H1 (cell line): ENCODE measurements at regions not wholly inside any gene's neighbourhood (a gene's known extent, or its start where the extent isn't known, plus 50 kb on each side); places are given as distances from the start of the nearest gene placed in this dataset.

Source experiments
- CTCF ChIA-PET: fragments of 300-600 bp; sonication (Branson Sonifier 250); formaldehyde crosslinking; loops from one replicate; lab custom pipeline; 2021; ENCODE audit not compliant: partially characterized antibody; lab: Charles Lee
- POLR2A ChIA-PET: fragments of 300-600 bp; sonication (Branson Sonifier 250); formaldehyde crosslinking; loops from one replicate; lab custom pipeline; 2021; ENCODE audit warnings: inconsistent platforms; ENCODE audit not compliant: partially characterized antibody; lab: Charles Lee
- DNase-seq, 2 experiments: peaks; one replicate each; pipeline versions ENCODE4 v3.0.0 to v3.0.0-alpha.2; 2010 to 2022; ENCODE audit warnings: low spot score in 2 of 2, low read depth in 1 of 2, mixed read lengths in 1 of 2
- FAIRE-seq: peaks from 2 replicates; lab custom pipeline; 2011; peaks lifted over from hg19 to GRCh38; lab: Jason Lieb, UNC
- H2AFZ ChIP-seq: 2 replicates; pipeline ENCODE4 v1.8.1; 2012; ENCODE audit warnings: low read length, inconsistent platforms
- H2AK5ac ChIP-seq: 2 replicates; pipeline ENCODE4 v1.6.1; 2013; ENCODE audit warnings: low read depth, low read length
- H2BK120ac ChIP-seq: replicated peaks from 2 replicates; pipeline ENCODE3; 2013; ENCODE audit warnings: low read depth, low read length, inconsistent platforms
- H2BK12ac ChIP-seq: 2 replicates; pipeline ENCODE4 v1.6.1; 2013; ENCODE audit warnings: low read depth, low read length
- H2BK15ac ChIP-seq: 2 replicates; pipeline ENCODE4 v1.6.1; 2013; ENCODE audit warnings: low read length
- H2BK20ac ChIP-seq: 2 replicates; pipeline ENCODE4 v1.6.1; 2013; ENCODE audit warnings: low read length
- H2BK5ac ChIP-seq: 2 replicates; pipeline ENCODE4 v1.6.1; 2013; ENCODE audit warnings: low read depth, low read length
- H3K14ac ChIP-seq: 2 replicates; pipeline ENCODE4 v1.6.1; 2013; ENCODE audit warnings: inconsistent platforms; ENCODE audit not compliant: insufficient read length
- H3K18ac ChIP-seq: 2 replicates; pipeline ENCODE4 v1.6.1; 2013; ENCODE audit warnings: low read length; ENCODE audit errors: extremely low read depth
- H3K23ac ChIP-seq: 2 replicates; pipeline ENCODE4 v1.6.1; 2013; ENCODE audit warnings: inconsistent platforms; ENCODE audit not compliant: insufficient read length
- H3K23me2 ChIP-seq: 2 replicates; pipeline ENCODE4 v1.6.1; 2013; ENCODE audit warnings: low read depth, low read length
- H3K27ac ChIP-seq: 2 replicates; pipeline ENCODE4 v1.6.1; 2011; ENCODE audit warnings: low read depth, low read length, inconsistent platforms
- H3K27me3 ChIP-seq, 4 experiments: replicated peaks in 1 of 4; 1 replicate in 1 of 4; 2 replicates in 3 of 4; pipeline versions ENCODE4 v1.6.1 to v1.8.1; 2011 to 2013; ENCODE audit warnings: low read length in 3 of 4, mild to moderate bottlenecking in 3 of 4, inconsistent platforms in 2 of 4, mixed read lengths in 2 of 4, moderate library complexity in 1 of 4; ENCODE audit not compliant: control insufficient read depth in 3 of 4, insufficient read depth in 3 of 4; ENCODE audit errors: extremely low read depth in 1 of 4
- H3K36me3 ChIP-seq, 4 experiments: 2 replicates each; pipeline versions ENCODE4 v1.6.1 to v1.8.1; 2011 to 2013; ENCODE audit warnings: mild to moderate bottlenecking in 4 of 4, low read length in 3 of 4, moderate library complexity in 2 of 4, control low read depth in 1 of 4, inconsistent platforms in 1 of 4; ENCODE audit not compliant: insufficient read depth in 4 of 4, control insufficient read depth in 2 of 4
- H3K4ac ChIP-seq: replicated peaks from 2 replicates; pipeline ENCODE3; 2013; ENCODE audit warnings: low read length, low read depth, mixed read lengths, inconsistent platforms; ENCODE audit not compliant: insufficient read length
- H3K4me1 ChIP-seq, 4 experiments: replicated peaks in 1 of 4; 1 replicate in 1 of 4; 2 replicates in 3 of 4; pipeline versions ENCODE4 v1.6.1 to v1.8.1; 2011 to 2013; ENCODE audit warnings: low read length in 3 of 4, inconsistent platforms in 2 of 4, mixed read lengths in 1 of 4; ENCODE audit not compliant: insufficient read depth in 4 of 4, control insufficient read depth in 3 of 4
- H3K4me2 ChIP-seq, 2 experiments: 2 replicates each; pipeline versions ENCODE4 v1.6.1 to v1.8.1; 2011 to 2013; ENCODE audit warnings: low read depth in 2 of 2, low read length in 2 of 2, control low read depth in 1 of 2, inconsistent platforms in 1 of 2, mild to moderate bottlenecking in 1 of 2; ENCODE audit not compliant: insufficient read depth in 1 of 2
- H3K4me3 ChIP-seq, 4 experiments: fragments of 200-600, 300-600 bp in 1 of 4; sonication (generic), shearing (Covaris generic), sonication (Bioruptor Twin) in 1 of 4; 2 replicates each; pipeline versions ENCODE4 v1.5.1 to v1.8.1; 2011 to 2016; ENCODE audit warnings: low read length in 4 of 4, low read depth in 3 of 4, control low read depth in 2 of 4, inconsistent platforms in 2 of 4, mild to moderate bottlenecking in 2 of 4, mixed read lengths in 1 of 4, moderate library complexity in 1 of 4; ENCODE audit not compliant: insufficient read depth in 2 of 4; ENCODE audit errors: extremely low read depth in 1 of 4
- H3K56ac ChIP-seq: replicated peaks from 2 replicates; pipeline ENCODE3; 2013; ENCODE audit warnings: low read depth, mild to moderate bottlenecking, mixed read lengths, low read length, inconsistent platforms; ENCODE audit not compliant: insufficient read length
- H3K79me1 ChIP-seq: 2 replicates; pipeline ENCODE4 v1.6.1; 2013; ENCODE audit warnings: low read depth, low read length, control low read depth
- H3K79me2 ChIP-seq, 2 experiments: 2 replicates each; pipeline versions ENCODE4 v1.6.1 to v1.8.1; 2012 to 2013; ENCODE audit warnings: low read length in 2 of 2, mild to moderate bottlenecking in 2 of 2, inconsistent platforms in 1 of 2; ENCODE audit not compliant: insufficient read depth in 2 of 2, control insufficient read depth in 1 of 2
- H3K9ac ChIP-seq, 4 experiments: replicated peaks in 1 of 4; 1 replicate in 1 of 4; 2 replicates in 3 of 4; pipeline versions ENCODE4 v1.6.1 to v1.8.1; 2011 to 2013; ENCODE audit warnings: low read depth in 3 of 4, low read length in 3 of 4, control low read depth in 2 of 4, mild to moderate bottlenecking in 2 of 4, moderate library complexity in 2 of 4, inconsistent platforms in 1 of 4; ENCODE audit errors: extremely low read depth in 1 of 4
- H3K9me3 ChIP-seq, 2 experiments: 2 replicates each; pipeline versions ENCODE4 v1.6.1 to v1.8.1; 2012 to 2013; ENCODE audit warnings: mild to moderate bottlenecking in 2 of 2, moderate library complexity in 2 of 2, control low read depth in 1 of 2, inconsistent platforms in 1 of 2, low read depth in 1 of 2, low read length in 1 of 2, mixed read lengths in 1 of 2; ENCODE audit not compliant: insufficient read depth in 2 of 2
- H4K20me1 ChIP-seq, 2 experiments: replicated peaks in 1 of 2; 2 replicates each; pipeline versions ENCODE3 to v1.8.1; 2011 to 2013; ENCODE audit warnings: inconsistent platforms in 2 of 2, low read length in 2 of 2, mild to moderate bottlenecking in 1 of 2; ENCODE audit not compliant: insufficient read depth in 2 of 2, control insufficient read depth in 1 of 2
- H4K5ac ChIP-seq: 2 replicates; pipeline ENCODE4 v1.6.1; 2013; ENCODE audit warnings: low read length, low read depth, mixed read lengths, inconsistent platforms; ENCODE audit not compliant: insufficient read length
- H4K8ac ChIP-seq: 2 replicates; pipeline ENCODE4 v1.8.0; 2013; ENCODE audit warnings: mild to moderate bottlenecking, moderate library complexity, low read length, inconsistent platforms; ENCODE audit not compliant: insufficient read depth; ENCODE audit errors: extremely low read depth
- H4K91ac ChIP-seq: replicated peaks from 2 replicates; pipeline ENCODE3; 2013; ENCODE audit warnings: low read length, mixed read lengths, inconsistent platforms; ENCODE audit not compliant: insufficient read length
- ASH2L ChIP-seq: fragments of 200-600, 300-600 bp; sonication (generic); IDR thresholded peaks from one replicate; pipeline ENCODE4 v1.7.1; 2017; ENCODE audit warnings: low read length
- BACH1 ChIP-seq: IDR thresholded peaks from 2 replicates; pipeline ENCODE4 v1.6.1; 2012; ENCODE audit warnings: low read length, improper control_type of control experiment
- CTCF ChIP-seq, 3 experiments: IDR thresholded peaks; 1 replicate in 2 of 3; 2 replicates in 1 of 3; pipeline versions ENCODE4 v1.5.1 to v1.6.1; 2011; ENCODE audit warnings: low read length in 3 of 3, mild to moderate bottlenecking in 3 of 3, inconsistent platforms in 2 of 3, low read depth in 1 of 3, moderate library complexity in 1 of 3; ENCODE audit not compliant: insufficient read depth in 1 of 3; ENCODE audit errors: control extremely low read depth in 1 of 3
- FOSL1 ChIP-seq: IDR thresholded peaks from 2 replicates; pipeline ENCODE4 v1.6.1; 2011; ENCODE audit warnings: mild to moderate bottlenecking, low read depth, low read length, moderate library complexity; ENCODE audit not compliant: insufficient read depth
- JUN ChIP-seq: IDR thresholded peaks from 2 replicates; pipeline ENCODE4 v1.6.1; 2011; ENCODE audit warnings: low read depth, mild to moderate bottlenecking, improper control_type of control experiment, low read length
- KDM1A ChIP-seq: fragments of 200-600, 300-600 bp; sonication (generic); IDR thresholded peaks from 2 replicates; pipeline ENCODE4 v1.7.1; 2016; ENCODE audit warnings: mild to moderate bottlenecking, low read length, borderline replicate concordance
- POLR2A ChIP-seq, 2 experiments: IDR thresholded peaks; 1 replicate in 1 of 2; 2 replicates in 1 of 2; pipeline ENCODE4 v1.6.1; 2011; ENCODE audit warnings: low read depth in 2 of 2, low read length in 2 of 2, mild to moderate bottlenecking in 2 of 2; ENCODE audit errors: control extremely low read depth in 1 of 2
- RBBP5 ChIP-seq: IDR thresholded peaks from 2 replicates; pipeline ENCODE4 v1.7.1; 2012; ENCODE audit warnings: low read depth, mild to moderate bottlenecking, inconsistent platforms, low read length, moderate library complexity, borderline replicate concordance
- SIN3A ChIP-seq, 2 experiments: IDR thresholded peaks in 1 of 2; conservative IDR thresholded peaks in 1 of 2; 2 replicates each; pipeline ENCODE4 v1.6.1; 2011 to 2012; ENCODE audit warnings: low read length in 2 of 2, improper control_type of control experiment in 1 of 2, low read depth in 1 of 2, mild to moderate bottlenecking in 1 of 2
- SIX5 ChIP-seq: IDR thresholded peaks from 2 replicates; pipeline ENCODE4 v1.6.1; 2011; ENCODE audit warnings: mild to moderate bottlenecking, low read depth, low read length
- SP2 ChIP-seq: IDR thresholded peaks from 2 replicates; pipeline ENCODE4 v1.6.1; 2012; ENCODE audit warnings: mild to moderate bottlenecking, low read length, inconsistent platforms
- SRF ChIP-seq: IDR thresholded peaks from 2 replicates; pipeline ENCODE4 v1.6.1; 2011; ENCODE audit warnings: mild to moderate bottlenecking, low read depth, low read length, moderate library complexity
- TCF12 ChIP-seq: IDR thresholded peaks from 2 replicates; pipeline ENCODE4 v1.6.1; 2011; ENCODE audit warnings: low read depth, mild to moderate bottlenecking, low read length
- WGBS, 2 experiments: shearing (Covaris generic) in 1 of 2; methylation state at CpG; one replicate each; pipeline versions ENCODE4 v1.1.6 to v1.1.7; 2013 to 2015; ENCODE audit warnings: low lambda C conversion rate in 2 of 2, mixed read lengths in 2 of 2, inconsistent platforms in 1 of 2, low coverage in 1 of 2, missing lambda C conversion rate in 1 of 2; ENCODE audit not compliant: insufficient replicate concordance in 2 of 2, insufficient coverage in 1 of 2, insufficient read length in 1 of 2; ENCODE audit errors: extremely low coverage in 1 of 2, missing lambda C conversion rate in 1 of 2; 5-methylcytosine and 5-hydroxymethylcytosine counted together

- Histone ChIP-seq H3K27me3 (no peaks in the 10 kb centered on the region; a peak in 1 of 7 replicates), H2BK15ac (no peak overlapping the region), H2BK20ac (peak overlapping the region; percentile 52; the same call in 1 of the 2 replicates), H4K5ac (no peak overlapping the region), H3K56ac (no peak overlapping the region), H4K8ac (no peak overlapping the region), H3K4me2 (no peak overlapping the region), H3K9ac (no peak overlapping the region), H2AK5ac (no peak overlapping the region), H3K23me2 (no peaks in the 10 kb centered on the region), H3K4me1 (peaks cover 0 to 5% (median under 1%) of the 10 kb centered on the region in 4 experiments; a peak in 3 of 7 replicates), H3K14ac (no peak overlapping the region), H2BK120ac (no peak overlapping the region), H3K36me3 (no peaks in the 10 kb centered on the region), H3K4me3 (no peak overlapping the region), H2BK5ac (no peak overlapping the region), H3K4ac (no peak overlapping the region), H3K79me2 (no peaks in the 10 kb centered on the region), H3K27ac (no peak overlapping the region), H3K79me1 (no peaks in the 10 kb centered on the region), H3K18ac (no peak overlapping the region), H3K23ac (no peak overlapping the region), H3K9me3 (peaks cover 0 to 5% of the 10 kb centered on the region in 2 experiments; a peak in 1 of 4 replicates), H4K20me1 (no peaks in the 10 kb centered on the region), H4K91ac (no peak overlapping the region), H2AFZ (no peak overlapping the region), H2BK12ac (no peak overlapping the region)
- ChIA-PET POLR2A (interaction anchor here (0.9 to 1.0 kb wide), 2 partner anchors 53 to 149 kb away, joined by 3 to 4 read pairs; partner anchors contain the start of gene ZBTB1), CTCF (interaction anchor here (0.7 to 2.2 kb wide), 9 partner anchors 9 to 169 kb away, joined by 3 to 7 read pairs (median 4); no protein-coding TSS in a partner anchor)
- WGBS, 2 experiments, result 98% methylated on average over 5 of the region's 5 CpGs; no CpG with 5 or more reads in 1 of the 2 experiments
- FAIRE-seq (no peak), DNase-seq (no peak)
- TF ChIP-seq TCF12, result no peak
- no peak for TF ChIP-seq SP2
- TF ChIP-seq ASH2L, result no peak
- TF ChIP-seq SRF, result no peak
- no peak for TF ChIP-seq SIN3A (conservative IDR thresholded peaks at IDR 0.05 in 1 of 2, IDR thresholded peaks at IDR 0.05 in 1 of 2; ENCODE audit: low read depth in 1 of 2, low read length in 2 of 2)
- TF ChIP-seq SIX5, result no peak
- no peak for TF ChIP-seq FOSL1
- no peak for TF ChIP-seq KDM1A
- TF ChIP-seq POLR2A (IDR thresholded peaks at IDR 0.05; ENCODE audit: control extremely low read depth in 1 of 2, low read depth in 2 of 2, low read length in 2 of 2), result no peak
- no peak for TF ChIP-seq BACH1
- TF ChIP-seq CTCF (IDR thresholded peaks at IDR 0.05; ENCODE audit: control extremely low read depth in 1 of 3, insufficient read depth in 1 of 3, low read depth in 1 of 3, low read length in 3 of 3), result no peak
- no peak for TF ChIP-seq JUN
- no peak for TF ChIP-seq RBBP5
These were observed 50.4 kb upstream of the PLEKHG3 start for GRCh38 chr14:64653900-64654245.
